ENCODE measurements at regions not wholly inside any gene's neighbourhood (a gene's known extent, or its start where the extent isn't known, plus 50 kb on each side); places are given as distances from the start of the nearest gene placed in this dataset.

DNA sequence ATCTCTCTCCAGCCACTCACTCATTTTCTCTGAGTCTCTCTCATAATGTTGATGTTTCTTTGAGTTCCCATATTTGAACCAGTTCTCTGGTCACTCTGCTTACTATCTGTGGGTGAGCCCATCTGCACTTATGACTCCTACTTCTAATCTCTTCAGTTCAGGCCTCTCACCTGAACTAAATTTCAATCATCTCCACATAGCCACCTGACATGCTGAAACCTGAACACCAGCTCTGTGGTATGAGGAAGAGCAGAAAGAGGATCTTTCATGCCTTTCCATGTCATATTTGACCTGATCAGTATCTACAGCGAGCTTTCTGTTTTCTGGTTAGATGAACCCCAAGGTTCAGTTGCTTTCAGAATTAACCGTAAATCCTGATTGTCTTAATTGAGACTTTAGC, 122.2 kb upstream of the ESX1 start:
- no peaks in the 10 kb centered on the region for H3K4me1 ChIP-seq (ENCODE audit: control insufficient read depth, insufficient read depth, low read length)
- H4K5ac ChIP-seq (ENCODE audit: low read depth, low read length), result no peak overlapping the region
- H2BK120ac ChIP-seq (ENCODE audit: low read depth, low read length), result no peak overlapping the region
- no peak overlapping the region for H3K4me2 ChIP-seq (ENCODE audit: low read depth, low read length)
- no peak overlapping the region for H3K9ac ChIP-seq (ENCODE audit: low read depth, low read length)
- no peak overlapping the region for H2AK5ac ChIP-seq (ENCODE audit: low read depth, low read length)
- no peak overlapping the region for H4K8ac ChIP-seq (ENCODE audit: low read depth in 2 of 2, low read length in 2 of 2)
- no peak for DNase-seq
- in situ Hi-C loops (cut with MboI; ENCODE audit: low sequenced_read_pairs) (no loop called here), intact Hi-C loops (cut with micrococcal nuclease) (no loop called here), dilution Hi-C loops (cut with HindIII; ENCODE audit: low sequenced_read_pairs, unreplicated experiment) (no loop called here)
- H2AFZ ChIP-seq (replicated peaks; ENCODE audit: low read length, poor library complexity), result no peak overlapping the region
- no peak overlapping the region for H4K91ac ChIP-seq (ENCODE audit: insufficient read depth, low read depth, low read length)
- no peaks in the 10 kb centered on the region for H3K36me3 ChIP-seq (ENCODE audit: control insufficient read depth, insufficient read depth, low read length)
- H2BK5ac ChIP-seq (ENCODE audit: low read depth, low read length, poor library complexity, severe bottlenecking), result no peak overlapping the region
- H3K23ac ChIP-seq (ENCODE audit: low read depth, low read length), result no peak overlapping the region
- H4K20me1 ChIP-seq (ENCODE audit: insufficient read depth, low read length), result no peaks in the 10 kb centered on the region; the same call in 1 of the 2 replicates
- H3K4me3 ChIP-seq (ENCODE audit: insufficient read depth, low read depth, low read length), result no peak overlapping the region
- no CpG with 5 or more reads among the region's 2 CpGs for WGBS, 2 experiments (ENCODE audit: extremely low coverage in 2 of 2, insufficient read length in 1 of 2)
- no peak for ATAC-seq (ENCODE audit: low read depth)
- no peaks in the 10 kb centered on the region for H3K9me1 ChIP-seq (ENCODE audit: insufficient read depth, low read length)
- H3K14ac ChIP-seq (replicated peaks; ENCODE audit: low read depth, low read length), result no peak overlapping the region
- H2BK20ac ChIP-seq (ENCODE audit: low read depth, low read length), result no peak overlapping the region
- peaks cover 13% of the 10 kb centered on the region for H3K27me3 ChIP-seq (ENCODE audit: control insufficient read depth, insufficient read depth, low read length)
- H3K79me1 ChIP-seq (ENCODE audit: low read depth in 1 of 2, low read length in 2 of 2), result no peaks in the 10 kb centered on the region
- TF ChIP-seq RAD21 (IDR thresholded peaks at IDR 0.05; ENCODE audit: low read length) (no peak), MAZ (IDR thresholded peaks at IDR 0.05; ENCODE audit: borderline replicate concordance, low read depth, low read length) (no peak), POLR2A (IDR thresholded peaks at IDR 0.05; ENCODE audit: low read depth, low read length) (no peak), RFX5 (IDR thresholded peaks at IDR 0.05; ENCODE audit: low read depth, low read length) (no peak), MAFK (IDR thresholded peaks at IDR 0.05; ENCODE audit: low read depth, low read length) (no peak), FOS (IDR thresholded peaks at IDR 0.05; ENCODE audit: low read depth, low read length) (no peak), RCOR1 (IDR thresholded peaks at IDR 0.05; ENCODE audit: insufficient replicate concordance, low read length) (no peak), NFE2L2 (IDR thresholded peaks at IDR 0.05; ENCODE audit: low read depth, low read length) (no peak), CHD1 (IDR thresholded peaks at IDR 0.05; ENCODE audit: low read depth, low read length) (no peak), MXI1 (IDR thresholded peaks at IDR 0.05; ENCODE audit: borderline replicate concordance, low read depth, low read length) (no peak), BHLHE40 (IDR thresholded peaks at IDR 0.05; ENCODE audit: low read depth, low read length) (no peak), SMC3 (IDR thresholded peaks at IDR 0.05; ENCODE audit: low read depth, low read length) (no peak), CEBPB (IDR thresholded peaks at IDR 0.05; ENCODE audit: low read depth, low read length) (no peak)
- TF ChIP-seq, protein P1, sequence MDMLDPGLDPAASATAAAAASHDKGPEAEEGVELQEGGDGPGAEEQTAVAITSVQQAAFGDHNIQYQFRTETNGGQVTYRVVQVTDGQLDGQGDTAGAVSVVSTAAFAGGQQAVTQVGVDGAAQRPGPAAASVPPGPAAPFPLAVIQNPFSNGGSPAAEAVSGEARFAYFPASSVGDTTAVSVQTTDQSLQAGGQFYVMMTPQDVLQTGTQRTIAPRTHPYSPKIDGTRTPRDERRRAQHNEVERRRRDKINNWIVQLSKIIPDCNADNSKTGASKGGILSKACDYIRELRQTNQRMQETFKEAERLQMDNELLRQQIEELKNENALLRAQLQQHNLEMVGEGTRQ (IDR thresholded peaks at IDR 0.05; ENCODE audit: low read depth, low read length), result no peak
- TF ChIP-seq, protein P2, sequence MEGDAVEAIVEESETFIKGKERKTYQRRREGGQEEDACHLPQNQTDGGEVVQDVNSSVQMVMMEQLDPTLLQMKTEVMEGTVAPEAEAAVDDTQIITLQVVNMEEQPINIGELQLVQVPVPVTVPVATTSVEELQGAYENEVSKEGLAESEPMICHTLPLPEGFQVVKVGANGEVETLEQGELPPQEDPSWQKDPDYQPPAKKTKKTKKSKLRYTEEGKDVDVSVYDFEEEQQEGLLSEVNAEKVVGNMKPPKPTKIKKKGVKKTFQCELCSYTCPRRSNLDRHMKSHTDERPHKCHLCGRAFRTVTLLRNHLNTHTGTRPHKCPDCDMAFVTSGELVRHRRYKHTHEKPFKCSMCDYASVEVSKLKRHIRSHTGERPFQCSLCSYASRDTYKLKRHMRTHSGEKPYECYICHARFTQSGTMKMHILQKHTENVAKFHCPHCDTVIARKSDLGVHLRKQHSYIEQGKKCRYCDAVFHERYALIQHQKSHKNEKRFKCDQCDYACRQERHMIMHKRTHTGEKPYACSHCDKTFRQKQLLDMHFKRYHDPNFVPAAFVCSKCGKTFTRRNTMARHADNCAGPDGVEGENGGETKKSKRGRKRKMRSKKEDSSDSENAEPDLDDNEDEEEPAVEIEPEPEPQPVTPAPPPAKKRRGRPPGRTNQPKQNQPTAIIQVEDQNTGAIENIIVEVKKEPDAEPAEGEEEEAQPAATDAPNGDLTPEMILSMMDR (conservative IDR thresholded peaks at IDR 0.05; ENCODE audit: low read depth, low read length), result no peak
- TF ChIP-seq, protein P3, sequence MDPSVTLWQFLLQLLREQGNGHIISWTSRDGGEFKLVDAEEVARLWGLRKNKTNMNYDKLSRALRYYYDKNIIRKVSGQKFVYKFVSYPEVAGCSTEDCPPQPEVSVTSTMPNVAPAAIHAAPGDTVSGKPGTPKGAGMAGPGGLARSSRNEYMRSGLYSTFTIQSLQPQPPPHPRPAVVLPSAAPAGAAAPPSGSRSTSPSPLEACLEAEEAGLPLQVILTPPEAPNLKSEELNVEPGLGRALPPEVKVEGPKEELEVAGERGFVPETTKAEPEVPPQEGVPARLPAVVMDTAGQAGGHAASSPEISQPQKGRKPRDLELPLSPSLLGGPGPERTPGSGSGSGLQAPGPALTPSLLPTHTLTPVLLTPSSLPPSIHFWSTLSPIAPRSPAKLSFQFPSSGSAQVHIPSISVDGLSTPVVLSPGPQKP (IDR thresholded peaks at IDR 0.05; ENCODE audit: borderline replicate concordance, low read depth, low read length), result no peak
- H3K4ac ChIP-seq (ENCODE audit: low read depth, low read length), result no peak overlapping the region
- no peak overlapping the region for H2BK15ac ChIP-seq (ENCODE audit: low read depth, low read length)
- no peak overlapping the region for H2AK9ac ChIP-seq (replicated peaks; ENCODE audit: low read depth, low read length, poor library complexity)
- H3K27ac ChIP-seq (ENCODE audit: insufficient read depth, low read length), result no peak overlapping the region
- no peaks in the 10 kb centered on the region for H3K9me3 ChIP-seq (ENCODE audit: control insufficient read depth, insufficient read depth, low read length)
- H3K56ac ChIP-seq (ENCODE audit: extremely low read depth, insufficient read depth, low read length), result no peak overlapping the region
- no peak overlapping the region for H3K18ac ChIP-seq (ENCODE audit: low read depth, low read length)
- ChIA-PET CTCF (no interaction called here), POLR2A (ENCODE audit: unreplicated experiment) (no interaction called here)
- no TSS peak for BruUV-seq (replicated peaks)

Data from IMR-90 (cell line).